ENCODE measurements at regions not wholly inside any gene's neighbourhood (a gene's known extent, or its start where the extent isn't known, plus 50 kb on each side); places are given as distances from the start of the nearest gene placed in this dataset.

GRCh38 chr1:63127376-63127775, 195.0 kb upstream of the FOXD3 start:
- H3K27ac ChIP-seq, result no peak overlapping the region
- no peak for TF ChIP-seq CTCF (conservative IDR thresholded peaks at IDR 0.05)

GRCh38 chr1:63128556-63128955, 193.8 kb upstream of the FOXD3 start:
- TF ChIP-seq CTCF (conservative IDR thresholded peaks at IDR 0.05), result no peak
- H3K27ac ChIP-seq, result no peak overlapping the region

GRCh38 chr1:63129184-63129583, 193.2 kb upstream of the FOXD3 start:
- no peak overlapping the region for H3K27ac ChIP-seq
- TF ChIP-seq CTCF (conservative IDR thresholded peaks at IDR 0.05), result no peak

- no peak for TF ChIP-seq CTCF (conservative IDR thresholded peaks at IDR 0.05)
- H3K27ac ChIP-seq, result no peak overlapping the region
Measured at GRCh38 chr1:63129855-63130254, 192.5 kb upstream of the FOXD3 start.

GRCh38 chr1:63134501-63135173, 187.7 kb upstream of the FOXD3 start:
- no peak for TF ChIP-seq CTCF (conservative IDR thresholded peaks at IDR 0.05)
- no peak overlapping the region for H3K27ac ChIP-seq

GRCh38 chr1:63135174-63135512, 187.2 kb upstream of the FOXD3 start:
- TF ChIP-seq CTCF (conservative IDR thresholded peaks at IDR 0.05), result no peak

GRCh38 chr1:63135801-63136200, 186.6 kb upstream of the FOXD3 start:
- no peak overlapping the region for H3K27ac ChIP-seq

More at GRCh38 chr1:63135174-63135512, 187.2 kb upstream of the FOXD3 start:
- H3K27ac ChIP-seq, result no peak overlapping the region

More at GRCh38 chr1:63135801-63136200, 186.6 kb upstream of the FOXD3 start:
- no peak for TF ChIP-seq CTCF (conservative IDR thresholded peaks at IDR 0.05)
